ENCODE measurements at regions not wholly inside any gene's neighbourhood (a gene's known extent, or its start where the extent isn't known, plus 50 kb on each side); places are given as distances from the start of the nearest gene placed in this dataset.

DNA sequence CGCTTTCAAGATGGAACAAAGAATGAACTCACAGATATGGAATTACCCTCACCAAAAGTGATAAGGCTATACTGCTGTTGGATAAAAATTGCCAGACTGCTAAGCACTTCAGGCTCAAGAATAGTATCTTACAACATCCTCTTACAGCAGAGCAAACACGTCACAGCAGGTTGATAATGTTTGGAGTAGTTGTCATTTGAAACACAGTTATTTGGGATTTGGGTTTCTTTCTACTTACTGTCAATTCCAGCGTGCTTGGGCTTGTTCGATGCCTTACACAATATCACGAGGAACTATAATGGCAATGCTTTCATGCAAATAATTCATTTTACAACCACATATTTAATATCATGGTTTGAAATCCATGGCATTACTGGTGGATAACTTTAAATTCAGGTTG is 1223.7 kb upstream of the AGA start:
- TF ChIP-seq POLR2AphosphoS5 (IDR thresholded peaks at IDR 0.05; ENCODE audit: borderline replicate concordance, low read depth, low read length) (no peak), EZH2 (IDR thresholded peaks at IDR 0.05) (no peak)
